ENCODE measurements at regions not wholly inside any gene's neighbourhood (a gene's known extent, or its start where the extent isn't known, plus 50 kb on each side); places are given as distances from the start of the nearest gene placed in this dataset.

GRCh38 chr7:32318300-32319011 lies 171.7 kb downstream of the LSM5 start:
- TF ChIP-seq CTCF (conservative IDR thresholded peaks at IDR 0.05; ENCODE audit: low read length): no peak
- TF ChIP-seq EZH2phosphoT487 (IDR thresholded peaks at IDR 0.05; ENCODE audit: borderline replicate concordance): no peak

Measured in Loucy (cell line).